Cardiac fibroblast (primary cell): ENCODE measurements at regions not wholly inside any gene's neighbourhood (a gene's known extent, or its start where the extent isn't known, plus 50 kb on each side); places are given as distances from the start of the nearest gene placed in this dataset.

Source experiments
- DNase-seq, 2 donors: peaks; one replicate each; pipeline versions ENCODE4 v3.0.0 to v3.0.0-alpha.2; 2010; ENCODE audit warnings: low read depth in 2 of 2
- H3K4me3 ChIP-seq, 2 donors: replicated peaks in 1 of 2; 1 replicate in 1 of 2; 2 replicates in 1 of 2; pipeline ENCODE4 v1.5.1; 2011; ENCODE audit warnings: low read depth in 2 of 2, low read length in 2 of 2, mild to moderate bottlenecking in 2 of 2, moderate library complexity in 1 of 2
- CTCF ChIP-seq: IDR thresholded peaks from one replicate; pipeline ENCODE4 v1.5.1; 2011; ENCODE audit warnings: low read depth, mild to moderate bottlenecking, low read length, inconsistent platforms

- no peak for DNase-seq
- no peak overlapping the region for H3K4me3 ChIP-seq
- no peak for TF ChIP-seq CTCF
These were observed 223.5 kb downstream of the CLCN4 start for GRCh38 chrX:10380300-10380699.

GRCh38 chrX:10381193-10381592 lies 224.4 kb downstream of the CLCN4 start:
- no peak overlapping the region for H3K4me3 ChIP-seq
- TF ChIP-seq CTCF = no peak
- no peak for DNase-seq

GRCh38 chrX:10387011-10387410 lies 230.2 kb downstream of the CLCN4 start:
- peak in 1 of 2 donors; percentile 35 for DNase-seq
- H3K4me3 ChIP-seq = no peak overlapping the region
- no peak for TF ChIP-seq CTCF

GRCh38 chrX:10390187-10390586 lies 230.2 kb downstream of the MID1 start:
- no peak for TF ChIP-seq CTCF
- no peak overlapping the region for H3K4me3 ChIP-seq
- no peak for DNase-seq

- no peak for DNase-seq
- no peak overlapping the region for H3K4me3 ChIP-seq
- no peak for TF ChIP-seq CTCF
These were observed 227.1 kb downstream of the MID1 start for GRCh38 chrX:10393241-10393640.

GRCh38 chrX:10393899-10394298 lies 226.5 kb downstream of the MID1 start:
- H3K4me3 ChIP-seq = no peak overlapping the region
- DNase-seq = peak in 1 of 2 donors; percentile 56
- TF ChIP-seq CTCF = no peak

GRCh38 chrX:10395179-10395578 lies 225.2 kb downstream of the MID1 start:
- no peak for DNase-seq
- no peak overlapping the region for H3K4me3 ChIP-seq
- TF ChIP-seq CTCF = no peak
